Memory B cell (primary cell): ENCODE measurements at regions not wholly inside any gene's neighbourhood (a gene's known extent, or its start where the extent isn't known, plus 50 kb on each side); places are given as distances from the start of the nearest gene placed in this dataset.

ENCODE experiments used
- ATAC-seq: fragments of 150-1000 bp; cut with Tn5 transposase; 2 replicates; pipeline ENCODE4 v1.10.0; 2021; ENCODE audit warnings: low read depth, mild to moderate bottlenecking, moderate library complexity
- DNase-seq, 2 donors: peaks; one replicate each; pipeline ENCODE4 v3.0.0; 2022; ENCODE audit warnings: low spot score in 2 of 2
- H3K27ac Mint-ChIP-seq: one replicate; pipeline ENCODE4 v1.8.0; 2022; ENCODE audit warnings: mild to moderate bottlenecking, moderate library complexity, mixed read lengths
- H3K27me3 Mint-ChIP-seq: one replicate; pipeline ENCODE4 v1.8.0; 2022; ENCODE audit warnings: mixed read lengths
- H3K36me3 Mint-ChIP-seq: one replicate; pipeline ENCODE4 v1.8.0; 2022; ENCODE audit warnings: mild to moderate bottlenecking, mixed read lengths
- H3K4me1 Mint-ChIP-seq: one replicate; pipeline ENCODE4 v1.8.0; 2022; ENCODE audit warnings: mixed read lengths
- H3K4me3 Mint-ChIP-seq: one replicate; pipeline ENCODE4 v1.8.0; 2022; ENCODE audit warnings: mild to moderate bottlenecking, moderate library complexity, mixed read lengths
- H3K9me3 Mint-ChIP-seq: one replicate; pipeline ENCODE4 v1.8.0; 2022; ENCODE audit warnings: mixed read lengths

DNA sequence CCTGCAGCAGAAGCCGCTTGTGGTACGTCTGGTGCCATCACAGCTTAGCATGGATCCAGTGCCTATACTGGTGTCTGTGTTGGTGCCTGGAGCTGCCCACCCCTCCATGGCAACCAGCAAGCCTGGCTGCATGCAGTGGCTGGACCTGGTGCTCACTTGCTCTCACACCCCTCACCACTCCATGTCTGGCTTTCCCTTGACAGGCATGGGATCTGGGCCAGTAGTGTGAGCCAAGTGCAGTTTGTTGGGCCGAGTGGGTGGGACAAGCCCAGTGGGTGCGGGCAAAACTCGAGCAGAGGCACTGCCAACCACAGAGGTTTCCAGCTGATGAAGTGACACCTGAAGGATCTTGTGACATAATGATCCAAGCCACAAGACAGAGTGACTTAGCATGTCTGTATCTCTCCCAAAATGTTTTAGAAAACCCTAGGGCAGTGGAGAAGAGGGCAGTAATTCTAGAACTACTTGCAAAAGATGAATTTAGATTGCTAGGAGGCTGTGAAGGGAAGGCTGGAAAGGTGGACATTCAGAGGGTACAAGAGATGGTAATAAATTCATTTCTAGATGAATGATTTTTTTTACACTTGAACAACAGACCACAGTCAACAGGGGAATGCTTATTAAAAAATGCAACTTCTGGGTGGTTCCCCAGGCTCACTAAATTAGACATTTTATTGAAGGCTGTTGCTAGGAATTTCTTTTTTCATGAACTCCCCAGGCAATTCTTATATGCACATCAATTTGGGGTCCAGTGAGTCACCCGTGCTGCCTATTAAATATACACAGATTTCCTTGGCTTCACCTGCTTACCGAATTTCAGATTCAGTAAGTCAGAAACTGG, 660.3 kb downstream of the TLR4 start:
- H3K4me3 Mint-ChIP-seq, result no peak overlapping the region
- no peaks in the 10 kb centered on the region for H3K36me3 Mint-ChIP-seq
- no peak overlapping the region for H3K27ac Mint-ChIP-seq
- DNase-seq (no peak), ATAC-seq (no peak)
- no peaks in the 10 kb centered on the region for H3K27me3 Mint-ChIP-seq
- peaks cover 3% of the 10 kb centered on the region for H3K9me3 Mint-ChIP-seq
- H3K4me1 Mint-ChIP-seq, result no peaks in the 10 kb centered on the region

DNA sequence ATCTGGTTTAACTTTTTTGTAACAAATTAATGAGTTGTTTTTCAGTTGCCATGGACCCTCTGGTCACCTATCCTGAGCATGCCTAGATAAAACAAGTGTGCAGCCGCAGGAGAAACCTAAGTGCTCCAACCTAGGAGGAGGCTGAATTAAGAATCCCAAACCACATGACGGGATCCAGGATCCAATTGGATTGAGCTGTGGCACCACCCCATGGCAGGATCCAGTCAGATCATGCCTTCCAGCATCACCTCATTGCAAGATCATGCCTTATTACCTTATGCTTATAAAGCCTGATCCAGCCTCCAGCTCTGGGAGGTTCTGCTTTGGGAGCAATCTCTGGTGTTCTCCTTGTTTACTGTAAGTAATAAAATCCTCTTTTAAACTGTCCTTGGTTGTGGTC, 662.0 kb downstream of the TLR4 start:
- H3K36me3 Mint-ChIP-seq, result no peaks in the 10 kb centered on the region
- H3K4me3 Mint-ChIP-seq, result no peak overlapping the region
- DNase-seq (no peak), ATAC-seq (no peak)
- no peaks in the 10 kb centered on the region for H3K27me3 Mint-ChIP-seq
- no peak overlapping the region for H3K27ac Mint-ChIP-seq
- H3K4me1 Mint-ChIP-seq, result no peaks in the 10 kb centered on the region
- H3K9me3 Mint-ChIP-seq, result peaks cover 3% of the 10 kb centered on the region

DNA sequence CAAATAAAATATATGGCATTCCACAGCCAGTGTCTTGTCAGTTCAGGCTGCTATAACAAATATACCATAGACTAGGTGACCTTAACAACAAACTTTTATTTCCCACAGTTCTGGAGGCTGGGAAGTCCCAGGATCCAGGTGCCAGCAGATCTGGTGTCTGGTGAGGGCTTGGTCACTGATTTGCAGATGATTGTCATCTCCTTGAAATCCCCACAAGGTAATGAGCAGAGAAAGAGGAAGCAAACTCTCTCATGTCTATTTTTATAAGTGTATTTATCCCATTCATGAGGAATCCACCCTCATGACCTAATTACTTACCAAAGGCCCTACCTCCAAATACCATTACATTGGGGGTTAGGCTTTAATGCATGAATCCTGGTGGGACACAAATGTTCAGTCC, 663.2 kb downstream of the TLR4 start:
- Mint-ChIP-seq H3K36me3 (no peaks in the 10 kb centered on the region), H3K4me1 (no peaks in the 10 kb centered on the region), H3K4me3 (no peak overlapping the region), H3K27me3 (no peaks in the 10 kb centered on the region), H3K9me3 (peaks cover 3% of the 10 kb centered on the region), H3K27ac (no peak overlapping the region)
- ATAC-seq, result no peak
- no peak for DNase-seq

DNA sequence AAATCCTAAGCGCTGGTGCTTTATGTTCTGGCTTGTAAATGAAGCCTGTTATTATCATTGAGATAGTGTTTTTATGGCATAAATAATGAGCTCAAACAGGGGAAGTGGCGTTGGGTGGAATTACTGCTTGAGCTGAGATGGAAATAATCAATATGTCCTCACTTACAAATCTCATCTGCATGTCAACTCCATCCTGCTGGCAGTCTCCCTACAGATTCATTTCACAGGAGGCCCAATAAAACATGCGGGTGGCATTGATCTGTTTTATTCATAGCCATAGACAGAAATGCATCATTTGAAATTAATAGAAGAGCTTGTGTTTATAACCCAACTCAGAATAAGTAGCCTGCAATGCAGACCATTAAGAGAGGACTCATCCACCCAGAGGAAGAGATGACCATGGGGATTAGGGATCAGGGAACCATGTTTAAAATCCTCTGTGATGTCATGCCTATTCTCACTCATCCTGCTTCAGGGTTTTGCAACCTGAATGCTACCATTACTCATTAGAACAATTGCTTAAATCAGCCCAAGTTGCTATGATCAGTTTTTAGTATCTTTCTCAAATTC, 680.4 kb downstream of the TLR4 start:
- Mint-ChIP-seq H3K27ac (no peak overlapping the region), H3K27me3 (no peaks in the 10 kb centered on the region), H3K36me3 (no peaks in the 10 kb centered on the region), H3K4me1 (no peaks in the 10 kb centered on the region), H3K9me3 (peaks cover 3% of the 10 kb centered on the region), H3K4me3 (no peak overlapping the region)
- ATAC-seq, result no peak
- DNase-seq, result no peak

DNA sequence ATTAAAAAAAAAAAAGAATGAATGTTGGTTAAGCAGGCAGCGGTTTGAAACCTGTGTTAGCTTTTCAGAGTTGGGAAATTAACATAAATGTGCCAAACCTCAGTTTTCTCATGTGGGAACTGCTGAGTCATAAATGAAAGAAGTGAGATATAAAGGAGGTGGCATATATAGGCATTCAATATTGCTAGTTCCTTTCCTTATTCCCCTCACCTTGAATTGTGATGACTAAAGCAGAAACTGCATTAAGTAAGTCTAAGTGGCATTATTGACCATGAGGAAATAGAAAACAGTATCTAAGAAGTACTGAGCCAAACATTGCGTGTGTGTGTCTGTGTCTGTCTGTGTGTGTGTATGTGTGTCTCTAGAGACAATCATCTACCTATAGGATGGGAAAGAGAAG, 691.2 kb downstream of the TLR4 start:
- Mint-ChIP-seq H3K4me3 (no peak overlapping the region), H3K27me3 (peaks cover 7% of the 10 kb centered on the region)

DNA sequence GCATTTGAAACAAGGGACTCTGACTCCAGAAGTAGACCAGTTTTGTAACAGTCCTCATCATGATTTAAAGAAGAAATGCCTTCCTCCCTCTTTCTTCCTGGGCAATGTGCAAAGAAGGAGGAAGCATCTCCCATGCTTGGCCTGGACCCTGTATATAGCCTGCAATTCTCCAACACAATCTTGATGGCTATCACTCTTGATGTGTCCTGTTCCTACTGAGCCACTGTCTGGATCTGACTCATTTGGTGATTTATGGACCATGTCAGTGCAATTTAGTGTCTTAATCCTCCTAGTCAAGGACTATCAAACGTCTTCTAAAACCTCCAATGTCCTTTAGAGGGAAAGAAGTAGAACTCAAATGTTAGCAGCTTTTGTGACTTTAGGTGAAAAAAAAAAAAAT, 697.3 kb downstream of the TLR4 start:
- Mint-ChIP-seq H3K9me3 (no peaks in the 10 kb centered on the region), H3K27me3 (peaks cover 8% of the 10 kb centered on the region), H3K27ac (no peak overlapping the region), H3K36me3 (no peaks in the 10 kb centered on the region), H3K4me3 (no peak overlapping the region), H3K4me1 (no peaks in the 10 kb centered on the region)
- no peak for ATAC-seq
- no peak for DNase-seq

More for the DNA sequence above, 691.2 kb downstream of the TLR4 start:
- Mint-ChIP-seq H3K9me3 (no peaks in the 10 kb centered on the region), H3K4me1 (no peaks in the 10 kb centered on the region), H3K27ac (no peak overlapping the region), H3K36me3 (no peaks in the 10 kb centered on the region)
- ATAC-seq (no peak), DNase-seq (no peak)

DNA sequence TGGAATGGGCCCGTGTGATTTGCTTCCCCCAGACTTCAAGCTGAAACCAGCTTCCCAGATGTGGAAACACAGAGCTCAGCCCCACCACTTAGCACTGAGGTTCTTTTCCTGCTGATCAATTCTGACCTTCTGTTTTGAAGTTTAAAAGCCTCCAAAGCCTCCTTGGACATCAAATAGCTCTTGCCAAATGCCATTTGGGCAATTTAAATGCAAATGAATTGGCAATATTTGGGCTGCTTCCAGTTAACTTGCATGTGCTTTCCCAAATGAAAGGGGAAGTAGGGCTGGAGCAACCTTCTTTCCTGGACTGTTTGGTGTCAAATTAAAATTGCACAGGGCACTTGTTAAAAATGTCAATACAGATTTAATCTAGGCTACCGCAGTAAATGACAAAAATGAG, 710.5 kb downstream of the TLR4 start:
- no peaks in the 10 kb centered on the region for H3K4me1 Mint-ChIP-seq
- no peak overlapping the region for H3K27ac Mint-ChIP-seq
- no peak overlapping the region for H3K4me3 Mint-ChIP-seq
- no peaks in the 10 kb centered on the region for H3K36me3 Mint-ChIP-seq
- no peaks in the 10 kb centered on the region for H3K27me3 Mint-ChIP-seq
- ATAC-seq (no peak), DNase-seq (no peak)
- H3K9me3 Mint-ChIP-seq, result no peaks in the 10 kb centered on the region

DNA sequence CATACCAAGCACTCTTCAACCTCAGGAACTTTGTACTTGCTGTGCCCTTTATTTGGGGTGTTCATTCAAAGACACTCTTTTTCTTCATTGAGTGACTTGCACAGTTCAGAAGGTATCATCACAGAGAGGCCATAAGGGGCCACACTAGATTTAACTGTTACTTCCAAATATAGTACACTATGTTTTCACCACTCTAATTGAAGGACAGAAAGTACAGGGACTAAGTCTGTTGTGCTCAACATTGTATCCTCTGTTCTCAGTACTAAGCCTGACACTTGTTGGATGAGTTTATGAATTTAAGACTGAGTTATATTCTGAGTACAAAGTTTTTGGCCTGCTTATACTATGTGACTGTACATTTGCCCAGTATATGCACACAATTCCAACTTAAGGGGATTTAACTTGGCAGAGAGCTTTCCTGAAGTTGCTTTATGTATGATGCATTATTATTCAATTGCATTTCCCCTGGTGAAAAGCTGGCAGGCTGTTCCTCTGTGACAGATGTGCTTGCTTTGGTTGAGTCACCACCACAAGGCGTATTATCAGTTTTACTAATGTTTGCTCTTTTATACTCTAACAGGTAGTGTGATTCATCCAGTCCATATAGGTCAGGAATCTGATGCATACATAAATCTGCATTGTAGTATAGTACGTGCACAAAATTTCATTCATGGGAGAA, 714.8 kb downstream of the TLR4 start:
- no peaks in the 10 kb centered on the region for H3K36me3 Mint-ChIP-seq
- H3K9me3 Mint-ChIP-seq, result no peaks in the 10 kb centered on the region
- no peak overlapping the region for H3K27ac Mint-ChIP-seq
- no peak overlapping the region for H3K4me3 Mint-ChIP-seq
- ATAC-seq, result no peak
- H3K4me1 Mint-ChIP-seq, result no peaks in the 10 kb centered on the region
- DNase-seq, result no peak
- no peaks in the 10 kb centered on the region for H3K27me3 Mint-ChIP-seq

DNA sequence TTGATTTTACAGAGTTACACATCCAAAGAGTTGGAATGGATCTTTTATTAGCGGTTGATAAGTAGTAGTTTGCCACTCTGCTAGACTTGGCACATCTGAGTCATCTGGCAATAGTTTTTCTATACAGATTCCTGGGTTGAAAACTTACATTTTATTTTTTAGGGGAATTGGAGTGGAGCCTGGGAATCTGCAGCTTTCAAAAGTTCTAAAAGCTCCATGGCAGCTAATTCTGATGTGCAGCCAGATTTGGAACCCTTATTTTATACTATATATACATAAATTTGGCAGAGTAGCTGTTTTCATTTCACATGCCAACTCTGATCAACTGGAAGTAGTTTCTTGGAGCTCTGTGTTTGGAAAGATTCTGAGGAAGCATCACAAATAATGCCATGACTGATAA, 715.5 kb downstream of the TLR4 start:
- Mint-ChIP-seq H3K4me1 (no peaks in the 10 kb centered on the region), H3K27ac (no peak overlapping the region), H3K9me3 (no peaks in the 10 kb centered on the region), H3K36me3 (no peaks in the 10 kb centered on the region), H3K4me3 (no peak overlapping the region), H3K27me3 (no peaks in the 10 kb centered on the region)
- DNase-seq (no peak), ATAC-seq (no peak)

DNA sequence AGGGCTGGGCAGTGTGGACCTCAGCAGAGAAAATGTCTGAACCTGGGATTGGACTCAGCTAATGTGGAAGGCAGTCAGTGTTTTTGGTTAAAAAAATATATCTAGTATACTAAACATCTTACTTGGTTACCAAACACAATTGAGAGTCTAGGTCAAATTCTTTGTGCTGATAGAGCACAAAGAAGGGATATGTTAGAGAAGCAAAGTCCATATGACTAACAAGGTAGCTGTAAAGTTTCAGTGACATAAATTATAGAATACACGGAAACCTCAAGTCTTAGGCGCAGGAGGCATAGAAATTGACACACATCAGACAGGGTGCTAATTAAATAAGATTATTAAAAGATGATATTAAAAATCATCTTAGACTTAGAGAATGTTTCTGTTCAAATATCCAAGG, 718.3 kb downstream of the TLR4 start:
- Mint-ChIP-seq H3K4me1 (no peaks in the 10 kb centered on the region), H3K36me3 (no peaks in the 10 kb centered on the region), H3K27me3 (no peaks in the 10 kb centered on the region), H3K4me3 (no peak overlapping the region), H3K9me3 (no peaks in the 10 kb centered on the region), H3K27ac (no peak overlapping the region)
- ATAC-seq (no peak), DNase-seq (no peak)

DNA sequence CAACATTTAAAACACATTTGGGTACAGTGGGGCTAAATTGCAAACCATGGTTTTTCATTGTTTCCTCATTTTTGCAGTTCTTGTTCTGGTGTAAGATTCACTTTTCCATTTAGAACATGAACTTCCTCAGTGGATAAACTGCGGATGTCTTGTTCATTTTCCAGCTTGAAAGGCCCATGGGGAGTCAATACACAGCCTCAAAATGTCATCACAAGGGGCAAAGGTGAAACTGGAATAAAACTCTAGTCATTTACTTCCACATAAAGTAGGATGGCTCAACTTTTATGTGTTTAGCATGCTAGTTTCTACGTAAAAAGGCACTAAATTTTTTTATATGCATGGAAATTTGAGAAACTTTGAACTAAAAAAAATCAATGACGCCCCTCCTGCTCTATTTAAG, 718.8 kb downstream of the TLR4 start:
- Mint-ChIP-seq H3K4me3 (no peak overlapping the region), H3K9me3 (no peaks in the 10 kb centered on the region), H3K4me1 (no peaks in the 10 kb centered on the region), H3K36me3 (no peaks in the 10 kb centered on the region), H3K27ac (no peak overlapping the region), H3K27me3 (no peaks in the 10 kb centered on the region)
- no peak for ATAC-seq
- DNase-seq, result no peak

DNA sequence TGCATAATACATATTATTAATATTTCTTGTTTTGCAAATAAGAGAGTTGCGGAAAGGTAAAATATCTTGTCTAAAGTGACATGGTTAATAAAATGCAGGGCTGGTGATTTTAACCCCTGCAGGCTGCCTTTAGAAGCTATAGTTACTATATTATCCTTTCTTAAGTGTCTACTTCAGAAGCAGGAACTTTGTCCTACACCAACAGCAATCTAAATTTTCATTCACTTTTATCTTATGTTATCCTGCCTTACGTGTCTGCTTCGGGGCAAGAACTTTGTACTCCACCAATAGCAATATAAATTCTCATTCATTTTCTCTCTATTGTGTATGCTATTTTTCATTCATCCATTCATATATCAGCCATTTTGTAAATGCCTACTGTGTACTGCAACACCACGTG, 719.5 kb downstream of the TLR4 start:
- no peak overlapping the region for H3K27ac Mint-ChIP-seq
- no peaks in the 10 kb centered on the region for H3K4me1 Mint-ChIP-seq
- DNase-seq (no peak), ATAC-seq (no peak)
- no peaks in the 10 kb centered on the region for H3K9me3 Mint-ChIP-seq
- no peak overlapping the region for H3K4me3 Mint-ChIP-seq
- no peaks in the 10 kb centered on the region for H3K27me3 Mint-ChIP-seq
- no peaks in the 10 kb centered on the region for H3K36me3 Mint-ChIP-seq

DNA sequence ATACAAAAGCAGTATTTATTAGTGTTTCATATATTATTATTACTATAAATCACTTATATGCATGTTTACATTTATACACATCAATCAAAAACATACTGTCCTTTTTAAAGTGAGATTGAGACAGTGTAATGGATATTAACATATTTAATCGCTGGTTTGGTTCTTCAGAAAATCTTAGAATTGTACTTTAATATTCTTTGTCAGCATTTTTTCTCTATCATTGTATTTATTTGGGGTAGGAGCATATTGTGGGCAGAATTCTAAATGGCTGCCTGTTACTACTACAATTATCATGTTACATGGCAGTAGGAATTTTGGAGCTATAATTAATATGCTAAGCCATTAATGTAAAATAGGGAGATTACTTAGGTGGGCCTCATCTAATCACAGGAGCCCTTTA, 722.6 kb downstream of the TLR4 start:
- Mint-ChIP-seq H3K9me3 (peaks cover 1% of the 10 kb centered on the region), H3K4me1 (no peaks in the 10 kb centered on the region), H3K27me3 (no peaks in the 10 kb centered on the region), H3K4me3 (no peak overlapping the region), H3K36me3 (no peaks in the 10 kb centered on the region), H3K27ac (no peak overlapping the region)
- no peak for DNase-seq
- no peak for ATAC-seq

DNA sequence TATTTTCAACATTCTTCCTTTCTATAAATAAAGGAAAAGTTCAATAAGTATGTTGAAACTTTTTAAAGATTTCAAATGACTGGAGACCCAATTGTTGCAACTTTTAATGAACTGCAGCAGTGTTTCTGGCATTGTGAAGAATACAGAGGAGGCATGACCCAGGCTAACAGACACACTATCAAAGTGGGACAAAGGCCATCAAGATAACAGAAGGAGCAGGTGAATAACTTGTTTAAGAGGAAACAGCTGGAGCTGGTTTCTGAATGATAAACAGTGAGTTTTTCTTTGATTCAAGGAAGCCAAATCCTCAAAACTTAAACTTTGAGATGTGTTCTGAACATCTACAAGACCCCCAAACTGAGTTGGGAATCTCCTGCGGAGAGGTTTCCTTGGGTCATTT, 734.6 kb downstream of the TLR4 start:
- Mint-ChIP-seq H3K27me3 (no peaks in the 10 kb centered on the region), H3K9me3 (no peaks in the 10 kb centered on the region), H3K4me3 (no peak overlapping the region), H3K36me3 (no peaks in the 10 kb centered on the region), H3K27ac (no peak overlapping the region), H3K4me1 (no peaks in the 10 kb centered on the region)
- ATAC-seq, result no peak
- DNase-seq, result no peak
